ENCODE measurements at regions not wholly inside any gene's neighbourhood (a gene's known extent, or its start where the extent isn't known, plus 50 kb on each side); places are given as distances from the start of the nearest gene placed in this dataset.
"Not testable (repeated sequence)": the region's sequence is repeated elsewhere in the genome, so short reads cannot be mapped to it uniquely, and the experiment has no call there.

DNA sequence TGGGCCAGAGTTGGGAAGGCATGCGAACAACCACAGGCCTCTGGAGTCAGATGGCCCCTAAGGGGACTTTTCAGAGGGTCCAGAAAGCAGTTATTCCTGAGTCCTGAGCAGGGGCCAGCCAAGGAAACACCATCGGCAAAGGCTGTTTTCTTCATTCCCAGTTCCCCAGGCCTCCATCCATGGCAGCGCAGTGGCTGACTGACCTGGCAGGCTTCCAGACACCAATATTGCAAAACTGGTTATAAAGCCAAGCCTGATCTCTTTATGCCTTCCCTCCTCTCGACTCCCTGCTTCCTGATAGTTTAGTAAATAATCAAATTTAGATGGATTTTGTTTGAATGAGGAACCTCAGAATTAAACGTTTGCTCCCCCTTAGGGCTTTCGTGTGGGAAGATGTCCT is 133.4 kb upstream of the ITGA6 start:
- no peak for DNase-seq

GRCh38 chr2:172294983-172295382 is 132.4 kb upstream of the ITGA6 start:
- no peak for DNase-seq

DNA sequence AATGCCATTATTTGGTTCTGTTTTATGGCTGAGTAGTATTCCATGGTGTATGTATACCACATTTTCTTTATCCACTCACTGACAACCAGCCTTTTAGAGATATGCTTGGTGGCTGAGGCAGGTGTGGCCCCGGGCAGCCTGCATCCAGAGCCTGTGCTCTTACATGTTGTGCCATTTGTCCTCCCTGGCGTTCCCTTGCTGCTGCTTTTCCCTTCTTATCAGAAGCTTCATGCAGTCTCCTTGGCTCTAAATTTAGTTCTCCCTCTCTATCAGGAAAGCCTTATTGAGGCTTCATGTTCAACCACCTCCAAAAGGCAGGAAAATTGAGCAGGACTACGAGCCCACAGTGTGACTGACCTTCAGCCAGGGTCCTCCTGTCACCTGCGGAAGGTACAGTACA is 131.7 kb upstream of the ITGA6 start:
- DNase-seq, result no peak

DNA sequence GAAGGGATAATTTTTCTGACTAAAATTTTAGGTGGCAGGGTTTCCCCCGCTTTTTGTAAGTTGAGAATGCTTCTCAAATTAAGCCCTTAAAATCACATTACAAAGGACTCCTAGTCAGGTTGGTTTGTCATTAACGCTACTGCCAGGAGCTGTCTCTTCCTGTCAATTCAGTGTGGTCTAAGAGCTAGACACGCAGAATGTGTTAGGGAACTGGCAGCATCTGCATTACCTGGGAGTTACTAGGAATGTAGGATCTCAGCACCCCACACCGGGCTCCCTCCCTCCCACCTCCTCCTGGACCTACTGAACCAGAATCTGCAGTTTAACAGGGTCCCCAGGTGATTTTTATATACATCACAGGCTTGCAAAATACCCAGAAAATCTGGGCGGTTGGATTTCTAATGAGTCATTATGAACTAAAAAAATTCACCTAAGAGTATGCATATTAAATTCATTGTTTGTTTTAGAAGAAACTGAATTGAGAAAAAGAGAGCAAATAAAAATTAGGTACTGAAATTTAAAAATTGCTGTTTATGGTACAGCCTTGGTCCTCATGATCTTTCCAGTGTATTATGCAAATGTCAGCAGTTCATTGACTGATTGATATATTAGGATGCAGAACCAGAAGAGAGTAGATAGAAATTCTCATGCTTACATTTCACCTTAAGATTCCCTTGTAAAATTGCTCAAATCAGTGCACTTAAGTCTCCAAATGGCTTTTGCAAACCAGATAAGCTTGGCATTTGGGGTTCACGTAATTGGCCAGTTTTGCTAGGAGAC is 130.9 kb upstream of the ITGA6 start:
- DNase-seq, result no peak

GRCh38 chr2:172297531-172297930 is 129.9 kb upstream of the ITGA6 start:
- no peak for DNase-seq

GRCh38 chr2:172297950-172298349 is 129.4 kb upstream of the ITGA6 start:
- DNase-seq, result no peak

GRCh38 chr2:172299741-172300140 is 127.6 kb upstream of the ITGA6 start:
- DNase-seq, result no peak

DNA sequence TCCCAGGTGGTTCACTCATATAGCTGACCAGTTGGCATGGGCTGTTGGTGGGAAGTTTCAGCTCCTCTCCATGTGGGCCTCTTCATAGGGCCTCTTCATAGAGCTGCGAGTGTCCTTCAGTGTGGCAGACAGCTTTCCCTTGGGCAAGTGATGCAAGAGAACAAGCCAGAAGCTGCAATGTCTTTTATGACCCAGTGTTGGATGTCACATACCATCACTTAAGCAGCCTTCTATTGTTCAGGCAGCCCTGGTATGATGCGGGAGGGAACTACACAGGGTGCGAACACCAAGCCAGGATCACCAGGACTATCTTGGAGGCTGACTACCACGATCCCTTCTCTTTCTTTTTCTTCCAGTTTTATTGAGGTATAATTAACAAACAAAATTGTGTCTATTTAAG is 126.5 kb upstream of the ITGA6 start:
- DNase-seq, result no peak

GRCh38 chr2:172305066-172305465 is 122.3 kb upstream of the ITGA6 start:
- DNase-seq, result no peak

DNA sequence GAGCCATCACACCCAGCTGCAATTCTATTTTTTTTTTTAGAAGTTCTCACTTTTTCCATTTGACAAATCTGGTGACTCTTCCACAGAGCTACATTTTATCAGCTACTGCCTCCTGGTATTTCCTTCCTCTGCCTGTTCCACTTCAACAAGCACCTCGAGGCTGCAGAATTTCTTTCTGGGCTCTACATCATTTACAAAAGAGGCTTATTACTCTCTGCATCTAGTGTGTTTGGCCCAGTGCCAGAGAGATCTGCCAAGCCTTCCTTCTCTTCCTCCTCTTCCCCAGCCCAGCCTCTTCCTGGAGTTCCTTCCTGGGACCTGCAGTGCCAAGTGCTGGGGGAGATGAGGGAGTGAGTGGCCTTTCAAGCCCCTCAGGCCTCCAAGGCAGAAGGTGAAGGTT is 119.6 kb upstream of the ITGA6 start:
- DNase-seq, result peak in 1 of 2 donors; percentile 88

GRCh38 chr2:172308253-172308935 is 119.0 kb upstream of the ITGA6 start:
- no peak for DNase-seq

DNA sequence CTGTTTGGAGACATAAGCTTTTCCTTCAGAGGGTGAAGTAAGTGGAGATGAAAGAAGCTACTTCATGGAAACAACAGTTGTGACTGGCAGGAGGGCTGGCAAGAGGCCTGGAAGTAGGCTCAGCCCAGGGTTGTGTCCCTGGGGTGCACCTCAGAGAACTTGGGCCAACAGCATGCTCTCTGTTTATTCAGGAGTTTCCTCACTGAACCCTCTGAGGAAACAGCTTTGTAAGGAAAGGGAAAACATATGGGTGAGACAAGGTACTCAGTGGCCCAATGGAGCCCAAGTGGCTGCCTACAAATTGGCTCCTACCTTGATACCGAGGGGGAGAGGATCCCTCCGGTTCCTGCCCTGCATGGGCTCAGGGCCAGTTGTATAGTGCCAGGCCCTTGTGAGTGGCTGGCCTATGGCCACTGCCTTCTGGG is 115.5 kb upstream of the ITGA6 start:
- DNase-seq, result no peak

- DNase-seq, result no peak
Measured at GRCh38 chr2:172313715-172314341, 113.6 kb upstream of the ITGA6 start.

- DNase-seq, result not testable (repeated sequence)
Measured at GRCh38 chr2:172315070-172315469, 112.3 kb upstream of the ITGA6 start.

DNA sequence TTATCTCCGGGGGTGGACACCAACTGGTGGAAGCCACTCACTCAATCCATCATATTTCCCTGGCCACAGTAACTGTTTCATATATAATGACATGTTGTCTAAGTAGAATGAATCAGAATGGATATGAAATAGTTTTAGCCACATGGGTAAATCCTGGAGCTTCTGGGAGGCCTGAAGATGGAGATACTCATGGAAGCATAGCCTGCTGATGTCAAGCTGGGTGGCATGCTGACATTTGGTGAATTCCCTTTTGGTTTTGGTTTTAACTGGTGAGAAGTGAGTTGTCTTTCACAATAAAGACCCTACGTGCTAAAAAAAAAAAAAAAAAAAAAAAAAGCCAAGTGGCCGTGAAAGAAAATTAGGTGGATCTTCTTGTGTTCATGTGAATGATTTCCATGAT is 105.3 kb upstream of the ITGA6 start:
- DNase-seq, result no peak

DNA sequence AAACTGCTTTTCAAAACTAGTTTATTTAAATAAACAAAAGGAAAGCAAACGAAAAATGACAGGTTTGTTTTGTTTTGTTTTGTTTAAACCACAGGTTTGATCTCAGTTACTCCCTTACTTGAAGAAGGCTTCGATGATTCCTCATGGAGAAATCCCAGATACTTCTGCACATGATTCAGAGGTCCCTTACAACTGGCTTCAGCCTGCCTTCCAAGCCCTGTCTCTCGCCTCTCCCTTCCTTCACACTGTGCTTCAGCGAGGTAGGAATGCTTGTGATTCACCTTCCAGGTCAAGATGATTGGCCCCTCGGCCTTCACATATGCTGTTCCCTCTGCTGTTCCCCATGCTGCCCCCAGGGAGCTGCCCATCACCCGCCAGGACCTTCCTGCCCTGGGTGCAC is 104.1 kb upstream of the ITGA6 start:
- DNase-seq, result no peak

DNA sequence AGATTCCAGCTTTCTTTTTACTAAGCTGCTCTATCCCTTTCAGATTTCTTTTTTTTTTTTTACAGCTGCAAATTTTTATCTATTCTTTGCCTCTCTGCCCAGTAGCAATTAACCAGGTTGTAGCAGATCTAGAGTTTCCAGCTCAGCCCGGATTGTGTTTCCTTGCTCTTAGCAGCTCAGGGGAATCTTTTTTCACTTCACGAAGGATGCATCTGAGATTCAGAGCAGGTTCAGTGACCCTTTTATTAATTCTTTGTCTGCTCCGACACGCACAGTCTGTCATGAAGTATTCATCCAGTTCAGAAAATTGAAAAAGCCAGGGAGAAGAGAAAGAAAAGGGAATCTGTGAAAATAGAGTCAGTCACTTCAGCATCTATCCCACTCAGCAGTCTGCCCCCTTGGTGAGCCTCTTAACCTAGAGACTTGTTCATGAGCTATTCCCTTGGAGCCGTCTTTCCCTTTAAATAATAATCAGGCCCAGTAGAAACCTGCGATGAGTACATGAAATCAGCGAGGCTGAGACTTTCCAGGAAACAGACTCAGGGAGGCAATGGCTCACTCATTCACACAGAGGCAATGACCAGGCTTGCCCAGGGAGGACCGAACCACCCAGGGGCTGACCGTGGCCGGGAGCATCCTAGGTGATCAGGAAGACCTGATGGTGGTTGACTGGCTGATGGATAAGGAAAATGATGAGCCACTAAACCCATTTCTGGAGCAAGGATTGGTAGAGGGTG is 103.4 kb upstream of the ITGA6 start:
- no peak for DNase-seq

GRCh38 chr2:172326211-172326509 is 101.2 kb upstream of the ITGA6 start:
- no peak for DNase-seq

- DNase-seq, result no peak
Measured at GRCh38 chr2:172328103-172328841, 99.1 kb upstream of the ITGA6 start.

GRCh38 chr2:172329416-172329773 is 98.0 kb upstream of the ITGA6 start:
- DNase-seq, result no peak

DNA sequence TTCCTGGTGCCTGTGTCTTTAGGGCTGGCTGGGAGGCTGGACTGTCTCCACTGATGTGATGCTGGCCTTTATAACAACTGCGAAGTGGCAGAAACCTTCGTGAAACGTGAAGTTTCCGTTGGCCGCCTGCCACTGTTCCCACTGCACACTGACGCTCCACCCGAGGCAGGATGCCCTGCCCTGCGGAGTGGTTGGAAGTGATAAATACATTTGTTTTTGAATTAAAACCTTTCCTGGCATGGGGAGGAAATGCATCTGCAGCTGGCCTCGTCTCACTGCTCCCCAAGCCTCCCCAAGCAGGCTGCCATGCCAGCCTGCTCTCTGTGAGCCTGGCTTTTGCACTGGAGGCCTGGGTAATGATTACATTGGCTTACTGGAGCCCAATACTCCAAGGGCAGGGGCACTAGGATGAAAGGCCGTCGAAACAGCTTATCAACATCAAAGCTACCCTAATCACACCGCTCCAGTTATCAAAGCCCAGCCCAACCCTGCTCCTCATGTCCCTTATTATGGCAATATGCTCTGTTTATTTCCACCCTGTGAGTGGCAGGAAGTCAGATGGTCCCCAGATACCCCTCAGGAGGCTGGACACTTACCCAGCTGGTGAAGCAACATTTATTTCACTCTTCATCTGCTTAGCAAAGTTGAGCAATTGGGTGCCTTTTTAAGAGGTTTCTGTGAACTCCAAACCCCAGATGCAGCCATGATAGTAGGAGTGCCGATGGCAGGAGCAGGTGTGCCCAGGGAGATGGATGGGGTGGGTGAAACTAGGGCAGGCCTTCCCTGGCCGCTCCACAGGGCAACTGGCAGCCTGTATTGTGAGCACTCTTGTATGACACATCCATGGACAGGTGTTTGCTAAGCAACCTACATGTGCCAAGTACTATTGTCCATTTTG is 97.4 kb upstream of the ITGA6 start:
- DNase-seq, result no peak

GRCh38 chr2:172332507-172332906 is 94.9 kb upstream of the ITGA6 start:
- no peak for DNase-seq

Data from bone marrow (tissue), 2 donors.